H1 (cell line): ENCODE measurements at regions not wholly inside any gene's neighbourhood (a gene's known extent, or its start where the extent isn't known, plus 50 kb on each side); places are given as distances from the start of the nearest gene placed in this dataset.

Experiments
- CTCF ChIA-PET: fragments of 300-600 bp; sonication (Branson Sonifier 250); formaldehyde crosslinking; loops from one replicate; lab custom pipeline; 2021; ENCODE audit not compliant: partially characterized antibody; lab: Charles Lee
- POLR2A ChIA-PET: fragments of 300-600 bp; sonication (Branson Sonifier 250); formaldehyde crosslinking; loops from one replicate; lab custom pipeline; 2021; ENCODE audit warnings: inconsistent platforms; ENCODE audit not compliant: partially characterized antibody; lab: Charles Lee
- DNase-seq, 2 experiments: peaks; one replicate each; pipeline versions ENCODE4 v3.0.0 to v3.0.0-alpha.2; 2010 to 2022; ENCODE audit warnings: low spot score in 2 of 2, low read depth in 1 of 2, mixed read lengths in 1 of 2
- FAIRE-seq: peaks from 2 replicates; lab custom pipeline; 2011; peaks lifted over from hg19 to GRCh38; lab: Jason Lieb, UNC
- H2AFZ ChIP-seq: 2 replicates; pipeline ENCODE4 v1.8.1; 2012; ENCODE audit warnings: low read length, inconsistent platforms
- H2AK5ac ChIP-seq: 2 replicates; pipeline ENCODE4 v1.6.1; 2013; ENCODE audit warnings: low read depth, low read length
- H2BK120ac ChIP-seq: replicated peaks from 2 replicates; pipeline ENCODE3; 2013; ENCODE audit warnings: low read depth, low read length, inconsistent platforms
- H2BK12ac ChIP-seq: 2 replicates; pipeline ENCODE4 v1.6.1; 2013; ENCODE audit warnings: low read depth, low read length
- H2BK15ac ChIP-seq: 2 replicates; pipeline ENCODE4 v1.6.1; 2013; ENCODE audit warnings: low read length
- H2BK20ac ChIP-seq: 2 replicates; pipeline ENCODE4 v1.6.1; 2013; ENCODE audit warnings: low read length
- H2BK5ac ChIP-seq: 2 replicates; pipeline ENCODE4 v1.6.1; 2013; ENCODE audit warnings: low read depth, low read length
- H3K14ac ChIP-seq: 2 replicates; pipeline ENCODE4 v1.6.1; 2013; ENCODE audit warnings: inconsistent platforms; ENCODE audit not compliant: insufficient read length
- H3K18ac ChIP-seq: 2 replicates; pipeline ENCODE4 v1.6.1; 2013; ENCODE audit warnings: low read length; ENCODE audit errors: extremely low read depth
- H3K23ac ChIP-seq: 2 replicates; pipeline ENCODE4 v1.6.1; 2013; ENCODE audit warnings: inconsistent platforms; ENCODE audit not compliant: insufficient read length
- H3K23me2 ChIP-seq: 2 replicates; pipeline ENCODE4 v1.6.1; 2013; ENCODE audit warnings: low read depth, low read length
- H3K27ac ChIP-seq: 2 replicates; pipeline ENCODE4 v1.6.1; 2011; ENCODE audit warnings: low read depth, low read length, inconsistent platforms
- H3K27me3 ChIP-seq, 4 experiments: replicated peaks in 1 of 4; 1 replicate in 1 of 4; 2 replicates in 3 of 4; pipeline versions ENCODE4 v1.6.1 to v1.8.1; 2011 to 2013; ENCODE audit warnings: low read length in 3 of 4, mild to moderate bottlenecking in 3 of 4, inconsistent platforms in 2 of 4, mixed read lengths in 2 of 4, moderate library complexity in 1 of 4; ENCODE audit not compliant: control insufficient read depth in 3 of 4, insufficient read depth in 3 of 4; ENCODE audit errors: extremely low read depth in 1 of 4
- H3K36me3 ChIP-seq, 4 experiments: 2 replicates each; pipeline versions ENCODE4 v1.6.1 to v1.8.1; 2011 to 2013; ENCODE audit warnings: mild to moderate bottlenecking in 4 of 4, low read length in 3 of 4, moderate library complexity in 2 of 4, control low read depth in 1 of 4, inconsistent platforms in 1 of 4; ENCODE audit not compliant: insufficient read depth in 4 of 4, control insufficient read depth in 2 of 4
- H3K4ac ChIP-seq: replicated peaks from 2 replicates; pipeline ENCODE3; 2013; ENCODE audit warnings: low read length, low read depth, mixed read lengths, inconsistent platforms; ENCODE audit not compliant: insufficient read length
- H3K4me1 ChIP-seq, 4 experiments: replicated peaks in 1 of 4; 1 replicate in 1 of 4; 2 replicates in 3 of 4; pipeline versions ENCODE4 v1.6.1 to v1.8.1; 2011 to 2013; ENCODE audit warnings: low read length in 3 of 4, inconsistent platforms in 2 of 4, mixed read lengths in 1 of 4; ENCODE audit not compliant: insufficient read depth in 4 of 4, control insufficient read depth in 3 of 4
- H3K4me2 ChIP-seq, 2 experiments: 2 replicates each; pipeline versions ENCODE4 v1.6.1 to v1.8.1; 2011 to 2013; ENCODE audit warnings: low read depth in 2 of 2, low read length in 2 of 2, control low read depth in 1 of 2, inconsistent platforms in 1 of 2, mild to moderate bottlenecking in 1 of 2; ENCODE audit not compliant: insufficient read depth in 1 of 2
- H3K4me3 ChIP-seq, 4 experiments: fragments of 200-600, 300-600 bp in 1 of 4; sonication (generic), shearing (Covaris generic), sonication (Bioruptor Twin) in 1 of 4; 2 replicates each; pipeline versions ENCODE4 v1.5.1 to v1.8.1; 2011 to 2016; ENCODE audit warnings: low read length in 4 of 4, low read depth in 3 of 4, control low read depth in 2 of 4, inconsistent platforms in 2 of 4, mild to moderate bottlenecking in 2 of 4, mixed read lengths in 1 of 4, moderate library complexity in 1 of 4; ENCODE audit not compliant: insufficient read depth in 2 of 4; ENCODE audit errors: extremely low read depth in 1 of 4
- H3K56ac ChIP-seq: replicated peaks from 2 replicates; pipeline ENCODE3; 2013; ENCODE audit warnings: low read depth, mild to moderate bottlenecking, mixed read lengths, low read length, inconsistent platforms; ENCODE audit not compliant: insufficient read length
- H3K79me1 ChIP-seq: 2 replicates; pipeline ENCODE4 v1.6.1; 2013; ENCODE audit warnings: low read depth, low read length, control low read depth
- H3K79me2 ChIP-seq, 2 experiments: 2 replicates each; pipeline versions ENCODE4 v1.6.1 to v1.8.1; 2012 to 2013; ENCODE audit warnings: low read length in 2 of 2, mild to moderate bottlenecking in 2 of 2, inconsistent platforms in 1 of 2; ENCODE audit not compliant: insufficient read depth in 2 of 2, control insufficient read depth in 1 of 2
- H3K9ac ChIP-seq, 4 experiments: replicated peaks in 1 of 4; 1 replicate in 1 of 4; 2 replicates in 3 of 4; pipeline versions ENCODE4 v1.6.1 to v1.8.1; 2011 to 2013; ENCODE audit warnings: low read depth in 3 of 4, low read length in 3 of 4, control low read depth in 2 of 4, mild to moderate bottlenecking in 2 of 4, moderate library complexity in 2 of 4, inconsistent platforms in 1 of 4; ENCODE audit errors: extremely low read depth in 1 of 4
- H3K9me3 ChIP-seq, 2 experiments: 2 replicates each; pipeline versions ENCODE4 v1.6.1 to v1.8.1; 2012 to 2013; ENCODE audit warnings: mild to moderate bottlenecking in 2 of 2, moderate library complexity in 2 of 2, control low read depth in 1 of 2, inconsistent platforms in 1 of 2, low read depth in 1 of 2, low read length in 1 of 2, mixed read lengths in 1 of 2; ENCODE audit not compliant: insufficient read depth in 2 of 2
- H4K20me1 ChIP-seq, 2 experiments: replicated peaks in 1 of 2; 2 replicates each; pipeline versions ENCODE3 to v1.8.1; 2011 to 2013; ENCODE audit warnings: inconsistent platforms in 2 of 2, low read length in 2 of 2, mild to moderate bottlenecking in 1 of 2; ENCODE audit not compliant: insufficient read depth in 2 of 2, control insufficient read depth in 1 of 2
- H4K5ac ChIP-seq: 2 replicates; pipeline ENCODE4 v1.6.1; 2013; ENCODE audit warnings: low read length, low read depth, mixed read lengths, inconsistent platforms; ENCODE audit not compliant: insufficient read length
- H4K8ac ChIP-seq: 2 replicates; pipeline ENCODE4 v1.8.0; 2013; ENCODE audit warnings: mild to moderate bottlenecking, moderate library complexity, low read length, inconsistent platforms; ENCODE audit not compliant: insufficient read depth; ENCODE audit errors: extremely low read depth
- H4K91ac ChIP-seq: replicated peaks from 2 replicates; pipeline ENCODE3; 2013; ENCODE audit warnings: low read length, mixed read lengths, inconsistent platforms; ENCODE audit not compliant: insufficient read length
- CBX8 ChIP-seq: fragments of 300-800, 300-1000 bp; sonication (generic); IDR thresholded peaks from 2 replicates; pipeline ENCODE4 v1.7.1; 2016; ENCODE audit warnings: low read depth, low read length, borderline replicate concordance
- CTBP2 ChIP-seq: IDR thresholded peaks from 2 replicates; pipeline ENCODE4 v1.7.0; 2011; ENCODE audit warnings: borderline replicate concordance, mild to moderate bottlenecking, moderate library complexity, mixed read lengths, low read length; ENCODE audit not compliant: insufficient read depth, insufficient read length
- E2F6 ChIP-seq: IDR thresholded peaks from 2 replicates; pipeline ENCODE4 v1.6.1; 2012; ENCODE audit warnings: inconsistent platforms
- EP300 ChIP-seq, 2 experiments: IDR thresholded peaks; 1 replicate in 1 of 2; 2 replicates in 1 of 2; pipeline ENCODE4 v1.6.1; 2011 to 2012; ENCODE audit warnings: low read depth in 2 of 2, low read length in 2 of 2, mild to moderate bottlenecking in 2 of 2, borderline replicate concordance in 1 of 2, inconsistent platforms in 1 of 2, moderate library complexity in 1 of 2
- KDM4A ChIP-seq: IDR thresholded peaks from one replicate; pipeline ENCODE4 v1.7.1; 2012; ENCODE audit warnings: low read depth, mild to moderate bottlenecking, moderate library complexity, low read length, inconsistent platforms; ENCODE audit not compliant: severe bottlenecking
- NANOG ChIP-seq: IDR thresholded peaks from 2 replicates; pipeline ENCODE4 v1.6.1; 2011; ENCODE audit warnings: low read length, low read depth, mild to moderate bottlenecking, inconsistent platforms; ENCODE audit not compliant: insufficient read depth, poor library complexity, severe bottlenecking
- RBBP5 ChIP-seq: IDR thresholded peaks from 2 replicates; pipeline ENCODE4 v1.7.1; 2012; ENCODE audit warnings: low read depth, mild to moderate bottlenecking, inconsistent platforms, low read length, moderate library complexity, borderline replicate concordance
- SAP30 ChIP-seq: fragments of 300-600 bp; sonication (generic); IDR thresholded peaks from 2 replicates; pipeline ENCODE4 v1.7.1; 2012; ENCODE audit warnings: low read length, moderate library complexity, mild to moderate bottlenecking, inconsistent platforms; ENCODE audit not compliant: insufficient read depth, insufficient replicate concordance
- SIN3A ChIP-seq, 2 experiments: IDR thresholded peaks in 1 of 2; conservative IDR thresholded peaks in 1 of 2; 2 replicates each; pipeline ENCODE4 v1.6.1; 2011 to 2012; ENCODE audit warnings: low read length in 2 of 2, improper control_type of control experiment in 1 of 2, low read depth in 1 of 2, mild to moderate bottlenecking in 1 of 2
- SIRT6 ChIP-seq: IDR thresholded peaks from one replicate; pipeline ENCODE4 v1.7.1; 2012; ENCODE audit warnings: low read length, inconsistent platforms
- SRF ChIP-seq: IDR thresholded peaks from 2 replicates; pipeline ENCODE4 v1.6.1; 2011; ENCODE audit warnings: mild to moderate bottlenecking, low read depth, low read length, moderate library complexity
- WGBS, 2 experiments: shearing (Covaris generic) in 1 of 2; methylation state at CpG; one replicate each; pipeline versions ENCODE4 v1.1.6 to v1.1.7; 2013 to 2015; ENCODE audit warnings: low lambda C conversion rate in 2 of 2, mixed read lengths in 2 of 2, inconsistent platforms in 1 of 2, low coverage in 1 of 2, missing lambda C conversion rate in 1 of 2; ENCODE audit not compliant: insufficient replicate concordance in 2 of 2, insufficient coverage in 1 of 2, insufficient read length in 1 of 2; ENCODE audit errors: extremely low coverage in 1 of 2, missing lambda C conversion rate in 1 of 2; 5-methylcytosine and 5-hydroxymethylcytosine counted together

GRCh38 chr1:194353121-194353520 lies 1166.7 kb upstream of the B3GALT2 start (continued):
- TF ChIP-seq SIRT6, result no peak

- Histone ChIP-seq H3K79me1 (no peaks in the 10 kb centered on the region), H3K56ac (no peak overlapping the region), H4K8ac (no peak overlapping the region), H3K36me3 (no peaks in the 10 kb centered on the region), H2AK5ac (no peak overlapping the region), H4K20me1 (no peaks in the 10 kb centered on the region), H3K9ac (no peak overlapping the region), H3K4me3 (no peak overlapping the region), H3K27me3 (no peaks in the 10 kb centered on the region), H3K18ac (no peak overlapping the region), H4K91ac (no peak overlapping the region), H3K23ac (no peak overlapping the region), H3K4me2 (no peak overlapping the region), H2BK20ac (no peak overlapping the region), H2AFZ (no peak overlapping the region), H3K4me1 (peaks cover 0 to 3% (median 0%) of the 10 kb centered on the region in 4 experiments; a peak in 2 of 7 replicates), H4K5ac (no peak overlapping the region), H3K4ac (no peak overlapping the region), H3K79me2 (no peaks in the 10 kb centered on the region), H3K14ac (no peak overlapping the region), H3K23me2 (0 out of 2 replicates have a peak, but pooled peaks cover 2% of the 10 kb centered on the region), H2BK12ac (no peak overlapping the region), H2BK15ac (no peak overlapping the region), H2BK5ac (no peak overlapping the region), H2BK120ac (no peak overlapping the region), H3K27ac (no peak overlapping the region), H3K9me3 (no peaks in the 10 kb centered on the region; a peak in 1 of 4 replicates)
- ChIA-PET CTCF (no interaction called here), POLR2A (no interaction called here)
- FAIRE-seq, result no peak
- WGBS, 2 experiments, result 86% methylated on average over 2 of the region's 2 CpGs; no CpG with 5 or more reads in 1 of the 2 experiments
- DNase-seq, result no peak
- no peak for TF ChIP-seq CTBP2
- TF ChIP-seq NANOG, result no peak
- no peak for TF ChIP-seq SIN3A (conservative IDR thresholded peaks at IDR 0.05 in 1 of 2, IDR thresholded peaks at IDR 0.05 in 1 of 2; ENCODE audit: low read depth in 1 of 2, low read length in 2 of 2)
- TF ChIP-seq E2F6, result no peak
- no peak for TF ChIP-seq CBX8
- TF ChIP-seq EP300 (IDR thresholded peaks at IDR 0.05; ENCODE audit: borderline replicate concordance in 1 of 2, low read depth in 2 of 2, low read length in 2 of 2), result no peak
- TF ChIP-seq SRF, result no peak
- no peak for TF ChIP-seq RBBP5
- no peak for TF ChIP-seq SAP30
- TF ChIP-seq KDM4A, result no peak
Measured at GRCh38 chr1:194347200-194347599, 1160.8 kb upstream of the B3GALT2 start.
